Endothelial cell (in vitro differentiated cells): ENCODE measurements at regions not wholly inside any gene's neighbourhood (a gene's known extent, or its start where the extent isn't known, plus 50 kb on each side); places are given as distances from the start of the nearest gene placed in this dataset.
"Not testable (repeated sequence)": the region's sequence is repeated elsewhere in the genome, so short reads cannot be mapped to it uniquely, and the experiment has no call there.

ENCODE experiments used
- DNase-seq: peaks from one replicate; pipeline ENCODE4 v3.0.0; 2021; ENCODE audit warnings: low spot score
- H3K27ac Mint-ChIP-seq: one replicate; pipeline ENCODE4 v1.8.0; 2021; ENCODE audit warnings: mixed read lengths, inconsistent platforms; ENCODE audit not compliant: unreplicated experiment
- H3K27me3 Mint-ChIP-seq: one replicate; pipeline ENCODE4 v1.8.0; 2021; ENCODE audit warnings: mild to moderate bottlenecking, moderate library complexity, mixed read lengths, inconsistent platforms; ENCODE audit not compliant: unreplicated experiment
- H3K36me3 Mint-ChIP-seq: one replicate; pipeline ENCODE4 v1.8.0; 2021; ENCODE audit warnings: mild to moderate bottlenecking, low read depth, mixed read lengths, inconsistent platforms; ENCODE audit not compliant: unreplicated experiment
- H3K4me1 Mint-ChIP-seq: one replicate; pipeline ENCODE4 v1.8.0; 2021; ENCODE audit warnings: mild to moderate bottlenecking, mixed read lengths, inconsistent platforms; ENCODE audit not compliant: unreplicated experiment
- H3K4me3 Mint-ChIP-seq: one replicate; pipeline ENCODE4 v1.8.0; 2021; ENCODE audit warnings: mild to moderate bottlenecking, mixed read lengths, inconsistent platforms; ENCODE audit not compliant: unreplicated experiment
- H3K9me3 Mint-ChIP-seq: one replicate; pipeline ENCODE4 v1.8.0; 2021; ENCODE audit warnings: mixed read lengths, inconsistent platforms; ENCODE audit not compliant: unreplicated experiment
- TF ChIP-seq, protein P1 (sequence below): fragments of 200-600 bp; sonication (generic); IDR thresholded peaks from one replicate; pipeline ENCODE4 v1.5.0; 2021; ENCODE audit warnings: antibody characterized with exemption; ENCODE audit not compliant: unreplicated experiment

DNA sequence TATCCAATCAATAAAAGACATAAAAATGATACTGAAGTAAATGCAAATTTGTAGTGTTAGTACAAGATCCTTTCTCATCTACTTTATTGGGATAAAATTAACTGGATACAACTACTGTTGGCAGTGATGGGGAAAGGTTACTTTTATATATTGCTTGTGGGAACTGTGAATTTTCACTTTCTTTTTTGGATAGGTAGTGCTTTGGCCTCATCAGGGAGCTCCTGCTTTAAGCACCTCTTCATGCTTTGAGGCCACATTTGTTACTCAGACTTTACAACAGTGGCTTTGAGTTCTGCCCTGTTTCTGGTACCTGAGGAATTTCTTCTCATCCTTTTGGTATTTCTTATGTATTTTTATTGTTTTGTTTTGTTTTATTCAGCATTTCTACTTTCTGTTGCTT lies 134.7 kb upstream of the XIST start:
- no peaks in the 10 kb centered on the region for H3K4me1 Mint-ChIP-seq
- H3K36me3 Mint-ChIP-seq = peaks cover 4% of the 10 kb centered on the region
- no peaks in the 10 kb centered on the region for H3K9me3 Mint-ChIP-seq
- H3K4me3 Mint-ChIP-seq = no peak overlapping the region
- no peaks in the 10 kb centered on the region for H3K27me3 Mint-ChIP-seq
- no peak for DNase-seq
- TF ChIP-seq, protein P1, sequence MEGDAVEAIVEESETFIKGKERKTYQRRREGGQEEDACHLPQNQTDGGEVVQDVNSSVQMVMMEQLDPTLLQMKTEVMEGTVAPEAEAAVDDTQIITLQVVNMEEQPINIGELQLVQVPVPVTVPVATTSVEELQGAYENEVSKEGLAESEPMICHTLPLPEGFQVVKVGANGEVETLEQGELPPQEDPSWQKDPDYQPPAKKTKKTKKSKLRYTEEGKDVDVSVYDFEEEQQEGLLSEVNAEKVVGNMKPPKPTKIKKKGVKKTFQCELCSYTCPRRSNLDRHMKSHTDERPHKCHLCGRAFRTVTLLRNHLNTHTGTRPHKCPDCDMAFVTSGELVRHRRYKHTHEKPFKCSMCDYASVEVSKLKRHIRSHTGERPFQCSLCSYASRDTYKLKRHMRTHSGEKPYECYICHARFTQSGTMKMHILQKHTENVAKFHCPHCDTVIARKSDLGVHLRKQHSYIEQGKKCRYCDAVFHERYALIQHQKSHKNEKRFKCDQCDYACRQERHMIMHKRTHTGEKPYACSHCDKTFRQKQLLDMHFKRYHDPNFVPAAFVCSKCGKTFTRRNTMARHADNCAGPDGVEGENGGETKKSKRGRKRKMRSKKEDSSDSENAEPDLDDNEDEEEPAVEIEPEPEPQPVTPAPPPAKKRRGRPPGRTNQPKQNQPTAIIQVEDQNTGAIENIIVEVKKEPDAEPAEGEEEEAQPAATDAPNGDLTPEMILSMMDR = no peak
- H3K27ac Mint-ChIP-seq = no peak overlapping the region

DNA sequence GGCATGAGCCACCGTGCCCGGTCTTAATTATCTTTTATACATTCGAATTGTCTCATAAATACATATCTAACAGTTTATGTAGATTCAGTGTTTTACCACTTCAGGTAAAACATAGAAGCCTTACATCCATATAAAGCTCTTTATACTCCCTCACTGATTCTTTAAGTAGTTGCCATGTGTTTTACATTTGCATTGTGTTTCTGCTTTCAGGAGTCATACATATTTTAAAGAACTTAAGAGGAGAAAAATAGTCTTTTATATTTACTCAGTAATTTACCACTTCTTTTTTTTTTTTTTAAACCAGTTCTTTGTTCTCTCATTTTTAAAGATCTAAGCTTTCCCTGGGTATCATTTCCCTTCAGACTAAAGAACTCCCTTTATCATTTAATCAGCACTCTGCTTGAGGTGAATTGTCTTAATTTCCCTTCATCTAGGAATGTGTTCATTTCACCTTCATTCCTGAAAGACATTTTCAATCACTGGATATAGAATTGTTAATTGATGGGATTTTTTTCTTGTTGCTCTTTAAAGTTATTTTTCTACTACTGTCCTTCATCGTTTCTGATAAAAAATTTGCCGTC lies 127.1 kb upstream of the XIST start:
- Mint-ChIP-seq H3K27me3 (no peaks in the 10 kb centered on the region), H3K4me1 (no peaks in the 10 kb centered on the region), H3K27ac (no peak overlapping the region)

GRCh38 chrX:73977542-73978169 lies 125.1 kb upstream of the XIST start:
- Mint-ChIP-seq H3K4me3 (no peak overlapping the region), H3K27ac (peak overlapping the region; percentile 84), H3K36me3 (no peaks in the 10 kb centered on the region), H3K4me1 (no peaks in the 10 kb centered on the region), H3K9me3 (no peaks in the 10 kb centered on the region), H3K27me3 (no peaks in the 10 kb centered on the region)
- no peak for DNase-seq
- TF ChIP-seq, protein P1 = no peak

More for the DNA sequence above, 127.1 kb upstream of the XIST start:
- no peaks in the 10 kb centered on the region for H3K9me3 Mint-ChIP-seq
- H3K36me3 Mint-ChIP-seq = no peaks in the 10 kb centered on the region
- TF ChIP-seq, protein P1 = no peak
- no peak for DNase-seq
- H3K4me3 Mint-ChIP-seq = no peak overlapping the region

DNA sequence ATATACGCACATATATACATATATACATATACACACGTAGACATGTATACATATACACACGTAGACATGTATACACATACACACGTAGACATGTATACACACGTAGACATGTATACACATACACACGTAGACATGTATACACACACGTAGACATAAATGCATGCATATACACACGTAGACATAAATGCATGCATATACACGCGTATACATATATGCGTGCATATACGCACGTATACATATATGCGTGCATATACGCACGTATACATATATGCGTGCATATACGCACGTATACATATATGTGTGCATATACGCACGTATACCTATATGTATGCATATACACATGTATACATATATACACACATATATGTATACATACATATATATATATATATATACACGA lies 114.9 kb upstream of the XIST start:
- H3K4me3 Mint-ChIP-seq, DNase-seq, H3K4me1 Mint-ChIP-seq, H3K27ac Mint-ChIP-seq, H3K27me3 Mint-ChIP-seq, H3K36me3 Mint-ChIP-seq, H3K9me3 Mint-ChIP-seq: not testable (repeated sequence)

DNA sequence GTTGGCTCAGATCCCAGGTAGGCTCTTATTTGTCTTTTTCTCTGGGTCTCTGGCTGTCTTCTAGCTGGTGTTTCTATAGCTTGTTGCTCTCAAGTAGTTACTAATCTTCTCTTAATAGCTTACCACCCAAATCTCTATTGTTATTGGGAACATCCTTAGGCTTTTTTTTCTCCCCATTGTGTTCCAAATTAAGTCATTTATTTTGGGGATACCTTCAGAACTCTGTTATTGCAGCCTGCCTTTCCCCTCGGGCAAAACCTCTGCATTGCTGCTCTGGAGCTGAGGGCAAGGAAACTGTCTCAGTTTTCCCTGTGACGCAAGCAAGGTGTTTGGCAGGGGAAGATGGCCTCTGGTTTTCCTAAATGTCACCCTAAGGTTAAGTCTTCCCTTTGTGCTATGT lies 113.3 kb upstream of the XIST start:
- H3K4me1 Mint-ChIP-seq = peaks cover 4% of the 10 kb centered on the region
- H3K9me3 Mint-ChIP-seq = no peaks in the 10 kb centered on the region
- H3K4me3 Mint-ChIP-seq = no peak overlapping the region
- H3K36me3 Mint-ChIP-seq = no peaks in the 10 kb centered on the region
- no peaks in the 10 kb centered on the region for H3K27me3 Mint-ChIP-seq
- TF ChIP-seq, protein P1 = no peak
- no peak overlapping the region for H3K27ac Mint-ChIP-seq
- no peak for DNase-seq
